ENCODE measurements at regions not wholly inside any gene's neighbourhood (a gene's known extent, or its start where the extent isn't known, plus 50 kb on each side); places are given as distances from the start of the nearest gene placed in this dataset.
A peak's percentile ranks its signal among the peaks of the same experiment; 100 is the strongest.
"Not testable (repeated sequence)": the region's sequence is repeated elsewhere in the genome, so short reads cannot be mapped to it uniquely, and the experiment has no call there.

DNA sequence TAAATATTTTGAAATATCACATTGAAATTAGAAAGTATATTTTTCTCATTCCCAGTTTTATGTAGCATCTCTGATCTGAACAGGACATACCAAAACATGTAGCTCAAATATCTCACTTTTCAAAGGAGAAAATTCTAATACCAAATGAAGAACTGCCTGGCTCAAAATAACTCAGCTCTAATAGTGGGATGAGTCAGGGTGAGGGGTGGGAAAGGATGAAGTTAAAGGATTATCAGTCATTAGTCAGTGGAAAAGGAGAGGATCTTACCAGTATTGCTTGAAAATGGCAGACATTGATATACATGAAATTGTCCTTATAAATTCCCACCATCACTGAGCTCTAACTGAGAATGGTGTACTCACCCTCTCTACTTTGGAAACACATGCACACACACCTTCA lies 803.2 kb downstream of the RAPGEF2 start:
- ATAC-seq, result no peak

DNA sequence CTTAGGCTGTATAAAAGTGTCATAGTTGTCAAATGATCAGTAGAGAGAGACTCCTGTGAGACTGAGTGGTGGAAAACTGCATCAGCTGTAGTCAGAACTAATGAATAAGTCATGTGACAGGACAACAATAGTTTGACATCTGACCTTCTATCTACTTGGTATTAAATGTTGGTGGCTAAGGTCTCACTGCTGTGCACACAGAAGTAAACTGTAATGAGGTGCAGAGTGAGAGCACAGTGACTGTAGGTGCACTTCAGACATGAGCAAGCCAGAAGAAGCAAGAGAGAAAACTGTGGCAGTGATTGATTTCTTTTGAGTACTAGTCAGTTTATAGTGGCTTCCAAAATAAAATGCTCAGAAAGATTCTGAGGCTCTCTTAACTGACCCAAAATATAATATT lies 803.6 kb downstream of the RAPGEF2 start:
- DNase-seq (ENCODE audit: low spot score), result no peak

More for the DNA sequence above, 803.2 kb downstream of the RAPGEF2 start:
- no peak for DNase-seq (ENCODE audit: low spot score)

DNA sequence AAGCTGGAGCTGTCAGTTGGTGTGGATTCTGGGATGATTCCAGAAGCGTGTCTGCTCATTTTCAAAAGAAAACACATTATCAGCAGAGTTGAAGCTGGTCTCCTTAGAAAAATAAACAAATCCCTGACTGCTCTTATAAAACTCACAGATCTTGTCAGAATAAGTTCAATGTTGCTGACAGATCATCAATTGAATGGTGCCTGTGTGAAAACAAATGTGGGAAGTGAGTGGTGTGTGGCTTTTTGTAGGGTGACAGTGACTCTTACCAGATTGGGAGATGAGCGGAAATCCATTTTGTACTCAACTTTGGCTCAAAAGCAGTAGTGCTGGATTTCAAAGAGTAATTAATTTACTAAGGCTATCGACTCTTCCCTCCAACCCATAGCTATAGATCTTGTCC lies 807.8 kb downstream of the RAPGEF2 start:
- no peak for DNase-seq (ENCODE audit: low spot score)
- ATAC-seq, result no peak

More for the DNA sequence above, 803.6 kb downstream of the RAPGEF2 start:
- ATAC-seq, result no peak

DNA sequence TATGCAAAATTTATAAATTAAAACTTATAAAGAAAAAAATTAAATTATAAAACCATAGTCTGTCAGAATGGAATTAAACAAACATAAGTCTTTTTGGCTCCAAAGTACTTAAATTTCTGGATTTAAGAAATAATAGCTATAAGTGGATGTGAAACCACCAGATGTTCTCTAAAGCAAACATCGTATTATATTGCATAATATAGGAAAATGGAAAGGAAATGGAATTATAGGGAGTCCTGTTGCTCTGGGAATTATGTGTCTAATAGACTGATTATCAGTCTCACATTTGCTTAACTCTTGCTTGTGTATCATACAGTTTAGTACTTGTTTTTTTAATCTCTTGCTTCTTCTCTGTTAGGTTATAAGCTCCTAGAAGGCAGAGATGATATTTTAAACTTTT lies 819.2 kb downstream of the RAPGEF2 start:
- no peak for ATAC-seq
- DNase-seq (ENCODE audit: low spot score), result no peak

DNA sequence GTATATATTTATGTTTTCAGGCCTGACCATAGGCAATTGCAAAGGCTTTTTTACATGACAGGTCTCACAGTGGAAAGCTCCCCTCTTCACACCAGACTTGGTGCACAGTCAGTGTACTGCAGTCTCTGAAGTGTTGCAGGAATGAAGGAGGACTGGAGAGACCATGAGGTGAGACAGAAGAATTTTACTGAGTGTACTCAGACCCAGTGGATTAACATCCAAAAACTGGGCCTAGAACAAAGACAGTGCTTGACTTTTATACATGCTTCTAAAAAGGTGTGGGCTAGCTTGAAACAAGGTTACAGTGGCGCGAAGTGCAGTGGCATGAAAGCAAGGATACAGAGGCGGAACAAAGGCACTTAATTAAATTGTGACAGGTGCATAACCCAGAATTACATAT lies 822.9 kb downstream of the RAPGEF2 start:
- ATAC-seq (no peak), DNase-seq (ENCODE audit: low spot score) (no peak)

DNA sequence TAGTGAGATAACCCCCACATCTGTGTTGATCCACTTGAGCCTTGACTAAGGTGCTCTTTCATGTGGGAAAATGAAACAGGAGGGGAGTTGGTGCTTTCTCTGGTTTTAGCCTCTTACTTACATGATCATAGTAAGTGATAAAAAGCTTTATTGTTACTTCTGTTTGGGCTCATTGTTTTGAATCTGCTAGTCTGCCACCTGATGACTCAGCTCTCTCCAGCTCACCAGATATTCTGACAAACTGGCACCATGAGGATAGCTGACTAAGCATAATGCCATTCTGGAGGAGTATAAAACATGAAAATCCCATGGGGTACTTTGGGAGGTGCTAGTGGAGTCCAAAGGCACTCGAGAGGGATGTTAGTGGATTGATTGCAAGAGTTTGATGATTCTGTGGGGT lies 824.0 kb downstream of the RAPGEF2 start:
- DNase-seq (ENCODE audit: low spot score), result no peak
- ATAC-seq, result no peak

DNA sequence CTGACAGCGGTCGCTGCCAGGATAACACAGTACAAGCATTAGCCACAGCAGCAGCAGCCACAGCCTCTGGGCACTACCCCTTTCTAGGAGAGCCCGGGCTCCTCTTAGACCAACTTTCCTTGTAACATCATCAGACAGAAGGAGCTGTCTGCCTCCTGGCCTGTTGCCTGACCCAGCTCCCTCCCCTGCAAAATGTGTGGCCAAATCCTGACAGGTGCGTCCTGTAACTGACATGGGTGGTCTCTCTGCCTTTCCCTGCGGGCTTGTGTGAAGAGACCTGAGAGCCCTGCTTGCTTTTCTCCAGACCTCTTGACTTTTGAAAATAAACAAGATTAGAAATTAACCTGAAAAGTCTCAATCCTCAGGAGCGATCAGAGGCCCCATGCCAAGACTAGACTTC lies 824.9 kb downstream of the RAPGEF2 start:
- ATAC-seq, result no peak

DNA sequence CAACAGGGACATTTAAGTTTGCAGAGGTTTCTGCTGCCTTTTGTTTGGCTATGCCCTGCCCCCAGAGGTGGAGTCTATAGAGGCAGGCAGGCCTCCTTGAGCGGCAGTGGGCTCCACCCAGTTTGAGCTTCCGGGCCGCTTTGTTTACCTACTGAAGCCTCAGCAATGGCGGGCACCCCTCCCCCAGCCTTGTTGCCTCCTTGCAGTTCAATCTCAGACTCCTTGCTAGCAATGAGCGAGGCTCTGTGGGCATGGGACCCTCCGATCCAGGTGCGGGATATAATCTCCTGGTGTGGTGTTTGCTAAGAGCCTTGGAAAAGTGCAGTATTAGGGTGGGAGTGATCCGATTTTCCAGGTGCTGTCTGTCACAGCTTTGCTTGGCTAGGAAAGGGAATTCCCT lies 831.7 kb downstream of the RAPGEF2 start:
- ATAC-seq; DNase-seq (ENCODE audit: low spot score): not testable (repeated sequence)

More for the DNA sequence above, 824.9 kb downstream of the RAPGEF2 start:
- DNase-seq (ENCODE audit: low spot score), result no peak

DNA sequence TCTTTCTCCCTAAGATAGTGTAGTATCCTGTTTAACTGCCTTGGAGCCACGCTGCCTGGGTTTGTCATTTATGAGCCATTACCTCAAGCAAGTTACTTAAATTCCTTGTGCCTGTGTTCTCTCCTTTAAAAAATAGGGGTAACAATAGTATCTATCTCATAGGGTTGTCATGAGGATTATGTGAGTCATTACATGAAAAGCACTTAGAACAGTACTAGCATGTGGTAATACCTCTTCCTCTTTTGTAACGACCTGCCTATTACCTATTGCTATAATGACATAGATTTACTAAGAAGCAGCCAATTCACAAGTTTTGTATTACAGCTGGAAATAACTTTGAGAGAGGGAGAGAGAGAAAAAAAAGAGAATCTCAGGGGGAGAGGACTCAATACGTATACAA lies 834.7 kb downstream of the RAPGEF2 start:
- ATAC-seq, result no peak
- DNase-seq (ENCODE audit: low spot score), result no peak

DNA sequence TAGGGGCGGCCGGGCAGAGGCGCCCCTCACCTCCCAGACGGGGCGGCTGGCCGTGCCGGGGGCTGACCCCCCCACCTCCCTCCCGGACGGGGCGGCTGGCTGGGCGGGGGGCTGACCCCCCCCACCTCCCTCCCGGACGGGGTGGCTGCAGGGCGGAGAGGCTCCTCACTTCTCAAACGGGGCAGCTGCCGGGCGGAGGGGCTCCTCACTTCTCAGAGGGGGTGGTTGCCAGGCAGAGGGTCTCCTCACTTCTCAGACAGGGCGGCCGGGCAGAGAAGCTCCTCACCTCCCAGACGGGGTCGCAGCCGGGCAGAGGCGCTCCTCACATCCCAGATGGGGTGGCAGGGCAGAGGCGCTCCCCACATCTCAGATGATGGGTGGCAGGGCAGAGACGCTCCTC lies 836.8 kb downstream of the RAPGEF2 start:
- ATAC-seq; DNase-seq (ENCODE audit: low spot score): not testable (repeated sequence)

DNA sequence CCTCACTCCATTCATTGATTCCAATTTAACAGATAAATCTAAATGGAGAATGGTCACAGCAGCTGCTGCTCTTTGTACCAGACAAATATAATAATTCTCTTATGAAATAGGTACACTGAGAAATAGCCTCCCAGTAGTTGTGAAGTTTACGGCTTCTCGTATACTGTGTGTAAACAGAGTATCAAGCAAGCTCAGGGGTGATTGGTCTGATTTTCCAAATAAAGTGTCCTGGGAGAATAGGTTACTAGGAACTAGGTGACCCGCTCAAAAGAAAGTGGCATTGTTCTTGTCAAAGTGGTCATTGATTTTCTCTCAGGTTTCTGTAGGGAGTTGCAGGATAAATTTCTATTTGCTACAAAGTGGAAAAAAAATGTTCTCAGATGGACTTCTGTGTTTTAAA lies 838.2 kb downstream of the RAPGEF2 start:
- ATAC-seq (no peak), DNase-seq (ENCODE audit: low spot score) (no peak)

DNA sequence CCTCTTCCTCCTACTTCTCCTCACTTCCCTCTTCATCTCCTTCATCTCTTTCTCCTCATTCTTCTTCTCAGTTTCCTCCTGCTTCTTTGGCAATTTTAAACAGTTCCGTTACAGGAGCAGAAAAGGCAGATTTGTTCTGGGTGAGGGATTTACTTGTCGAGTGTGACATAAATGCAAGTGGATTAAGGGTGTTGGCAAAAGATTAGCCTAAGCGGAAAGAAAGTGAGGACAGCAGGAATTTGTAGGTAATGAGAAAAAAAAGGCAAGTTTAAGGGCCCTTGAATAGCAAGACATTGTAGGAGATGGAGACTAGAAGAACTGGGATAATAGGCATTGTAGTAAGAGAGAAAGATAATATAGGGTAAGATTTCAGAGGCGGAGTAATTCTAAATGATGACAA lies 841.6 kb downstream of the RAPGEF2 start:
- no peak for ATAC-seq
- no peak for DNase-seq (ENCODE audit: low spot score)

DNA sequence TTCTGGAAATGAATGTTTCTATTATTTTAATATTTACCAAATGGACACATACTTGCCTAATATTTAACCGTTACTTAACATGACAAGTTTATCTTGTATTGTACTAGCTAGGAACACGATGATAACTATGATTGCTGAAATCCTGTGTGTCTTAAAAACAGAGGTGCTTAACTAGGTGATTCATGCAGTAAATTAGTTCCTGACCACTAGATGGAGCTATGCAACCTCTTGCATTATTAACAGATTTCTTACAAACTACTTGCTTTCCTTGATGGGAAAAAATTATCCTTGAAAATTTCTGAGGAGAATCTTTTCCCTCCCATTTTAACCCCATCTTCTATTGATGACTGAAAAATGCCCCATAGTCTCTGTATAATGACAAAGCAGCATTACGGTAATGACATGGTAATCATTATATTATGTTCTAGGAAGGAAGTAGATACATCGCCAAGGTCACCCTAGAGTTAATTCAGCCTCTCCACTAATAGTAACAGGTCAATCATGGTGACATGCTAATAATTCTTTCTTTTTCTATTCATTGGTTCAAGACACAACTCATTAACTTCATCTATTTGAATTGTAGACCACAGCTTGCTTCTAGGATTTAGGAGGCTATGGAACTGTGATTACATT lies 844.2 kb downstream of the RAPGEF2 start:
- no peak for DNase-seq (ENCODE audit: low spot score)
- peak; percentile 77 for ATAC-seq

DNA sequence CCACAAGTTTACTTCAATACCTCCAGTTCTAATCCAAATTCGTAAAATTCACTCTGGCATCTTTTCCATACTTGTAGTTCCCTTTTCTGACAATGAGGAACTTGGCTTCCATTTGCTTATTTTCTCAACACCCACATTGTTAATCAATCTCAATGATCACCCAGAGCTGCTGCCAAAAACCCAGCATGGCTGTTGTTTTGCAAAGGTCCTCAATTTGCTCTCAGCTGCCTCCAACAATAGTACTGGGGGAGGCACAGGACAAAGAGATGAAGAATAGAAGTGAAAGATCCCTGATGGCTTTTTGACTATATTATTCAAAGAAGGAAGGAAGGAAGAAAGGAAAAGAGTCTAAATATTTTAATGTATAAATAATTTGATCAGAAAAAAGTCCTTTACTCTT lies 847.8 kb downstream of the RAPGEF2 start:
- ATAC-seq, result no peak
- no peak for DNase-seq (ENCODE audit: low spot score)

DNA sequence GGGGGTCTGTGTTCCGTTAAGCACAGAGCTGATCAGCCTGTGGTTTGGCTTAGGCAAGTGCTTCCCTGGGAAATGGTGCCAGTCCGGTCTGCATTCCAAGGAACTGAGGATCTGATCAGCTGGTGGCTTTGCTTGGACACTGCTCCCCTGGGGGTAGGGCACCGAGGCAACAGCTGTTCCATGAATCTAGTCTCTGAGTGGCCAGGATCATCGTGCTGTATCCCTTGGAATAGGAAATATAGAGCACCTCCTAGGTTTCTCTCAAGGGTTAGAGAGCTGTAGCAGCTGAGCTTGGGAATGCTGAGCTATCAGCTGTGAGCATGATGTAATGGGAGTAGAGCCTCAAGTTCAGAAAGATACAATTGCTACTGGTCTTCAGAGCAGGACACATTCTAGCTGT lies 863.9 kb downstream of the RAPGEF2 start:
- DNase-seq (ENCODE audit: low spot score), result no peak
- no peak for ATAC-seq

DNA sequence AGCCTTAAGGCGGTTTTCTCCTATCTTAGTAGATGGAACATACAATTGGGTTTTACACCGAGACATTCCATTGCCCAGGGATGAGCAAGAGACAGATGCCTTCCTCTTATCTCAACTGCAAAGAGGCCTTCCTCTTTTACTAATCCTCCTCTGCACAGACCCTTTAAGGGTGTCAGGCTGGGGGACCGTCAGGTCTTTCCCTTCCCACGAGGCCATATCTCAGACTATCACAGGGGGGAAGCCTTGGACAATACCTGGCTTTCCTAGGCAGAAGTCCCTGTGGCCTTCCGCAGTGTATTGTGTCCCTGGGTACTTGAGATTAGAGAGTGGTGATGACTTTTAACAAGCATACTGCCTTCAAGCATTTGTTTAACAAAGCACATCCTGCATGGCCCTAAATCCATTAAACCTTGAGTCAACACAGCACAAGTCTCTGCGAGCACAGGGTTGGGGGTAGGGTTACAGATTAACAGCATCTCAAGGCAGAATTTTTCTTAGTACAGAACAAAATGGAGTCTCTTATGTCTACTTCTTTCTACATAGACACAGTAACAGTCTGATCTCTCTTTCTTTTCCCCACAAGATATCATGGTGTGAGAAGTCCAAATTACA lies 874.1 kb downstream of the RAPGEF2 start:
- not testable (repeated sequence) for ATAC-seq; DNase-seq (ENCODE audit: low spot score)

DNA sequence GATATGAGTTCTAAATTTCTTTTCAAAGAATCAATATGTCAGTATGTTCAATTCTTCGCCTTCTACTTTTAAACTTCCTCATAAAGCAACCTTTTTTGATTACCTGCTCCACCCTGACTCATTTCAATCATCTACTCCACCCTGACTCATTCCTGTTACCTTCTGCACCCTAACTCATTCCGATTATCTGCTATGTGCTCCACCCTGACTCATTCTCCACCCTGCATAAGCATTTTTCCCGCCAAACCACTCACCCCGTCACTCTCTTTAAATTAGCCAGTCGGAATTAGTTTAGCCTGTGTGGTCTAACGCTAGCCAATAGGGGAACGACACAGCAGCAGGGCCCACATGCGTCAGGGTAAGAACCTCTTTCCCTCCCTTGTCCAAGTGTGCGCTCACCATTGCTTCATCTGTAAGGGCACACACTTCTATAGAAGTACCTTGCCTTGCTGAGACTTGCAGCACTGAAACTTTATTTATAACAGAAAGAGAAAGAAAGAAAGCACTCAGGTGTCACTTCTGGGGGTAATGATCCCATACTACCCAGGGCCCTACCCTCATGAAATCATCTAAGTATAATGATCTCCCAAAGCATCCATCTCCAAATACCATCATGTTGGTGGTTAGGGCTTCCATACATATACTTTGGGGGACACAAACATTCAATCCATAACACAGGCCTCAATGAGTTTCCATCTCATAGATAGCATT lies 875.2 kb downstream of the RAPGEF2 start:
- ATAC-seq (no peak), DNase-seq (ENCODE audit: low spot score) (no peak)

DNA sequence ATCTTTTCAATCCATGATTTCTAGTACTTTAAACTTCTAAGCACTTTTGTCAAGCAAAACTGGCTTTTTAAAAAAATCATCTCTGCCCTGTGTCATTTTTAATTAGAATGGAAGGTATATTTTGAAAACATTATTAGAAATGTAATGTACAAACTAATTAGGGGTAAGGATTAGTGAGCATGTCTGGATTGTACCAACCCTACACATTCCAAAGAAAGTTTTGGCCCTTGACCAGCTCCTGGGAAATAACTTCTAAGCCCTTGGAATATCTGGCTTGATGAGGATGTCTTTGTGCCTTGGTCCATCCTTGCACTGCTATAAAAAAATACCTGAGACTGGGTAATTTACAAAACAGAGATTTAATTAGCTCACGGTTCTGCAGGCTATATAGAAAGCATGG lies 876.5 kb downstream of the RAPGEF2 start:
- ATAC-seq, result no peak

DNA sequence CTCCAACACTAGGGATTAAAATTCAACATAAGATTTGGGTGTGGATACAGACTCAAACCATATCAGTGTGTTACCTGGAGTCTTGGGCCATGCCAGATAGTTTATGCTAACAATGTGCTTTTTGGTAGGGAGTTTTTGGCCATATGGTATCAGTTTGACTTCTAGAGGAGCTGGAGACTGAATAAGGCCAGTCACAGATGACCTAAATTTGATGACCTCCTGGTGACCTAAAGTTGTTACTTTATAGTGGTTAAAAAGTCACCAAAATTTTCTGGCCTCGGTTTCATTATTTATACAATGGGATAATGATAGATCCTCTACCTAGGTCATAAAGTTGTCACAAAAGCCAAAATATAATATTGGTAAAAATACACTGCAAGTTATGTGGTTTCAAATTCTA lies 877.1 kb downstream of the RAPGEF2 start:
- DNase-seq (ENCODE audit: low spot score), result no peak
- ATAC-seq, result no peak

More for the DNA sequence above, 876.5 kb downstream of the RAPGEF2 start:
- DNase-seq (ENCODE audit: low spot score), result no peak

DNA sequence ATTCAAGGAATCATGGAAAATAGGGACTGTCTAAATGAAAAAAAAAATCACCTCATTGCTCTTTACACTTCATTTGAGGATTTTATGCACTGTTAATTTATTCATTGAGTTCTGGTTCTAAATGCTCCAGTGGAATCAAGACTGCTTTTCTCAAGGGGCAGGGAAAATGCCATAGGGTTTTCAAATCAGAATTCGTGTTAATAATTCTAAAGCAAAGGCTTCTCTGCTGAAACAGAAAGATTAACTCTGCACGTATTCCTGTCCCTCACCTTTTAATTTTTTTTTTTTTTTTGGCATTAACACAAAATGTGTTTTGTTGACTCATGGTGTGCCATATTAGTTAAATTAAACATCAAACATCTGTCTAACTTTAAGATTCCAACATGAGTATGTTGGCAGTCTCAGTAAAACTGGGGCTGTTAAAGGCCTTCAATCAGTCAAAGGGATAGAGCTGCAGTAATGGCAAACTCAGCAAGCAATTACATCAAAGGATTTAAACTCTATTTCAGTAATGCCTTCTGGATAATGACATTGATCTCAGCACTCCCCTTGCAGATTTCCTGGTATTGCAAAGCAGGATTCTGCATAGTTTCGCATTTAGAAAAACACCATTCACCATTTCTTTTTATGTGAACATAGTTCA lies 878.1 kb downstream of the RAPGEF2 start:
- DNase-seq (ENCODE audit: low spot score), result no peak

DNA sequence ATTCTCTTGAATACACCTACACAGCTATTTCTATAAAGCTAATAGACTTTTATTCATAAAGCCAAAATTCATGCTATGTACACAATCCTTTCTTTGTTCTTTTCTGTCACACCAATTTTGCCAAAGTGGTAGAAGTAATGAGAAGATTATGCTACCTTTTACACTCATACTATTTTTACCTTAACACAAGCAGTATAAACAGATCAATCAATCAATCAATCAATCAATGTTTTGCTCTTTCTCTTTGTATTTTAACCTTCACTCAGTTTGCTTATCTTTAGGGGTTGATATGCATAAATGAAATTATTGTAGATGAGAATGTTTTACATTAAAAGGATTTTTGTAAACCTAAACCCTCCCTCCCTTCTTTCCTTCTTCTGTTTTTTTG lies 878.6 kb downstream of the RAPGEF2 start:
- ATAC-seq, result no peak
- no peak for DNase-seq (ENCODE audit: low spot score)

More for the DNA sequence above, 878.1 kb downstream of the RAPGEF2 start:
- ATAC-seq, result no peak

DNA sequence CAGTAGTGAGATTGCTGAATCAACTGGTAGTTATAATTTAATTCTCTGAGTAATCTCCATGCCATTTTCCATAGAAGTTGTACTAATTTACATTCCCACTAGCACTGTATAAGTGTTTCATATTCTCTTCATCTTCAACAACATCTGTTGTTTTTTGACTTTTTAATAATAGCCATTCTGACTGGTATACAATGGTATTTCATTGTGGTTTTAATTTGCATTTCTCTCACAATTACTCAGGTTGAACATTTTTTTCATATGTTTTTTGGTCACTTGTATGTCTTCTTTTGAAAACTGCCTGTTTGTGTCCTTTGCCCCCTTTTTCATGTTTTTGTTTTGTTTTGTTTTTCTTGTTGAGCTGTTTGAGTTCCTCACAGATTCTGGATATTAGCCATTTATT lies 880.2 kb downstream of the RAPGEF2 start:
- DNase-seq (ENCODE audit: low spot score) (no peak), ATAC-seq (no peak)
